WERI-Rb-1 (cell line): ENCODE measurements at regions not wholly inside any gene's neighbourhood (a gene's known extent, or its start where the extent isn't known, plus 50 kb on each side); places are given as distances from the start of the nearest gene placed in this dataset.
A peak's percentile ranks its signal among the peaks of the same experiment; 100 is the strongest.

Experiments used
- DNase-seq: peaks from one replicate; pipeline ENCODE4 v3.0.0-alpha.2; 2020
- H3K27ac ChIP-seq: fragments of 250-450 bp; sonication (Bioruptor Pico); 2 replicates; pipeline ENCODE4 v1.5.1; 2020; ENCODE audit warnings: mild to moderate bottlenecking, moderate library complexity
- H3K27me3 ChIP-seq: fragments of 250-450 bp; sonication (Bioruptor Pico); 2 replicates; pipeline ENCODE4 v1.5.1; 2021; ENCODE audit warnings: mild to moderate bottlenecking, low read depth, moderate library complexity; ENCODE audit not compliant: insufficient read depth, severe bottlenecking
- H3K36me3 ChIP-seq: fragments of 250-450 bp; sonication (Bioruptor Pico); 2 replicates; pipeline ENCODE4 v1.5.1; 2020; ENCODE audit warnings: mild to moderate bottlenecking, moderate library complexity
- H3K4me3 ChIP-seq: 2 replicates; pipeline ENCODE4 v1.5.1; 2011; ENCODE audit warnings: low read depth, mild to moderate bottlenecking, control low read depth, low read length
- H3K9me3 ChIP-seq: fragments of 250-450 bp; sonication (Bioruptor Pico); 2 replicates; pipeline ENCODE4 v1.5.1; 2021; ENCODE audit warnings: mild to moderate bottlenecking, moderate library complexity; ENCODE audit not compliant: severe bottlenecking
- TF ChIP-seq, protein P1 (sequence below): IDR thresholded peaks from 2 replicates; pipeline ENCODE4 v1.5.1; 2011; ENCODE audit warnings: low read depth, mild to moderate bottlenecking, control low read depth, inconsistent platforms, low read length

GRCh38 chr22:48720662-48721394 lies 1106.8 kb downstream of the BRD1 start:
- no peak for DNase-seq
- Histone ChIP-seq H3K4me3 (no peak overlapping the region), H3K36me3 (no peaks in the 10 kb centered on the region; the same call in none of the 2 replicates), H3K27ac (0 out of 2 replicates have a peak overlapping the region, but pooled peaks have one; percentile 26), H3K9me3 (peaks cover 3% of the 10 kb centered on the region), H3K27me3 (no peaks in the 10 kb centered on the region)
- TF ChIP-seq, protein P1, sequence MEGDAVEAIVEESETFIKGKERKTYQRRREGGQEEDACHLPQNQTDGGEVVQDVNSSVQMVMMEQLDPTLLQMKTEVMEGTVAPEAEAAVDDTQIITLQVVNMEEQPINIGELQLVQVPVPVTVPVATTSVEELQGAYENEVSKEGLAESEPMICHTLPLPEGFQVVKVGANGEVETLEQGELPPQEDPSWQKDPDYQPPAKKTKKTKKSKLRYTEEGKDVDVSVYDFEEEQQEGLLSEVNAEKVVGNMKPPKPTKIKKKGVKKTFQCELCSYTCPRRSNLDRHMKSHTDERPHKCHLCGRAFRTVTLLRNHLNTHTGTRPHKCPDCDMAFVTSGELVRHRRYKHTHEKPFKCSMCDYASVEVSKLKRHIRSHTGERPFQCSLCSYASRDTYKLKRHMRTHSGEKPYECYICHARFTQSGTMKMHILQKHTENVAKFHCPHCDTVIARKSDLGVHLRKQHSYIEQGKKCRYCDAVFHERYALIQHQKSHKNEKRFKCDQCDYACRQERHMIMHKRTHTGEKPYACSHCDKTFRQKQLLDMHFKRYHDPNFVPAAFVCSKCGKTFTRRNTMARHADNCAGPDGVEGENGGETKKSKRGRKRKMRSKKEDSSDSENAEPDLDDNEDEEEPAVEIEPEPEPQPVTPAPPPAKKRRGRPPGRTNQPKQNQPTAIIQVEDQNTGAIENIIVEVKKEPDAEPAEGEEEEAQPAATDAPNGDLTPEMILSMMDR = no peak

GRCh38 chr22:48719978-48720661 lies 1107.6 kb downstream of the BRD1 start:
- no peaks in the 10 kb centered on the region; the same call in none of the 2 replicates for H3K36me3 ChIP-seq
- peaks cover 3% of the 10 kb centered on the region for H3K9me3 ChIP-seq
- TF ChIP-seq, protein P1 = peak; percentile 78
- H3K27me3 ChIP-seq = no peaks in the 10 kb centered on the region
- DNase-seq = peak; percentile 65
- peak overlapping the region; percentile 93 for H3K27ac ChIP-seq
- no peak overlapping the region for H3K4me3 ChIP-seq

- peaks cover 3% of the 10 kb centered on the region for H3K9me3 ChIP-seq
- H3K36me3 ChIP-seq = no peaks in the 10 kb centered on the region; the same call in none of the 2 replicates
- H3K27ac ChIP-seq = peak overlapping the region; percentile 93
- H3K4me3 ChIP-seq = no peak overlapping the region; the same call in 1 of the 2 replicates
- TF ChIP-seq, protein P1 = no peak
- no peaks in the 10 kb centered on the region for H3K27me3 ChIP-seq
- DNase-seq = peak; percentile 85
These were observed 1108.7 kb downstream of the BRD1 start for GRCh38 chr22:48718818-48719500.

- H3K36me3 ChIP-seq = no peaks in the 10 kb centered on the region; the same call in none of the 2 replicates
- TF ChIP-seq, protein P1 = no peak
- H3K9me3 ChIP-seq = peaks cover 3% of the 10 kb centered on the region
- peak overlapping the region; percentile 93 for H3K27ac ChIP-seq
- H3K4me3 ChIP-seq = no peak overlapping the region
- H3K27me3 ChIP-seq = no peaks in the 10 kb centered on the region
- DNase-seq = no peak
These were observed 1109.5 kb downstream of the BRD1 start for GRCh38 chr22:48717883-48718817.
